AG04450 (cell line): ENCODE measurements at regions not wholly inside any gene's neighbourhood (a gene's known extent, or its start where the extent isn't known, plus 50 kb on each side); places are given as distances from the start of the nearest gene placed in this dataset.

Experiments
- CTCF ChIA-PET: fragments of 300-600, 350-600 bp; formaldehyde crosslinking; extraction: SDS; loops from one replicate; lab custom pipeline; 2022; ENCODE audit warnings: antibody characterized with exemption, inconsistent platforms; lab: Charles Lee
- POLR2A ChIA-PET: fragments of 350-600 bp; formaldehyde crosslinking; extraction: SDS; loops from one replicate; lab custom pipeline; 2021; ENCODE audit warnings: antibody characterized with exemption, inconsistent platforms; lab: Yijun Ruan, JAX
- DNase-seq: peaks from one replicate; pipeline ENCODE4 v3.0.0-alpha.2; 2011; ENCODE audit warnings: low read depth, low spot score
- H3K27ac ChIP-seq: one replicate; pipeline ENCODE4 v1.5.1; 2012; ENCODE audit warnings: low read depth, low read length, control low read depth
- H3K27me3 ChIP-seq: one replicate; pipeline ENCODE4 v1.6.0; 2012; ENCODE audit warnings: low read length; ENCODE audit not compliant: control insufficient read depth, insufficient read depth
- H3K4me3 ChIP-seq: 2 replicates; pipeline ENCODE4 v1.5.1; 2011; ENCODE audit warnings: mild to moderate bottlenecking, low read depth, low read length, control low read depth
- H3K9me3 ChIP-seq: 2 replicates; pipeline ENCODE4 v1.5.1; 2012; ENCODE audit warnings: low read length; ENCODE audit not compliant: control insufficient read depth, insufficient read depth
- CTCF ChIP-seq: IDR thresholded peaks from 2 replicates; pipeline ENCODE4 v1.5.1; 2011; ENCODE audit warnings: low read depth, low read length, control low read depth, inconsistent platforms

GRCh38 chrX:5265324-5265850 lies 963.3 kb downstream of the NLGN4X start:
- no peak overlapping the region for H3K4me3 ChIP-seq
- ChIA-PET CTCF (no interaction called here), POLR2A (no interaction called here)
- H3K27me3 ChIP-seq = no peaks in the 10 kb centered on the region
- DNase-seq = no peak
- peaks cover 9% of the 10 kb centered on the region; the same call in 1 of the 2 replicates for H3K9me3 ChIP-seq
- TF ChIP-seq CTCF = no peak
- H3K27ac ChIP-seq = no peak overlapping the region

- Histone ChIP-seq H3K4me3 (no peak overlapping the region), H3K27ac (no peak overlapping the region), H3K9me3 (no peaks in the 10 kb centered on the region), H3K27me3 (no peaks in the 10 kb centered on the region)
- ChIA-PET POLR2A (no interaction called here), CTCF (no interaction called here)
- no peak for TF ChIP-seq CTCF
- no peak for DNase-seq
Observed at GRCh38 chrX:5250106-5250505, 978.6 kb downstream of the NLGN4X start.

DNA sequence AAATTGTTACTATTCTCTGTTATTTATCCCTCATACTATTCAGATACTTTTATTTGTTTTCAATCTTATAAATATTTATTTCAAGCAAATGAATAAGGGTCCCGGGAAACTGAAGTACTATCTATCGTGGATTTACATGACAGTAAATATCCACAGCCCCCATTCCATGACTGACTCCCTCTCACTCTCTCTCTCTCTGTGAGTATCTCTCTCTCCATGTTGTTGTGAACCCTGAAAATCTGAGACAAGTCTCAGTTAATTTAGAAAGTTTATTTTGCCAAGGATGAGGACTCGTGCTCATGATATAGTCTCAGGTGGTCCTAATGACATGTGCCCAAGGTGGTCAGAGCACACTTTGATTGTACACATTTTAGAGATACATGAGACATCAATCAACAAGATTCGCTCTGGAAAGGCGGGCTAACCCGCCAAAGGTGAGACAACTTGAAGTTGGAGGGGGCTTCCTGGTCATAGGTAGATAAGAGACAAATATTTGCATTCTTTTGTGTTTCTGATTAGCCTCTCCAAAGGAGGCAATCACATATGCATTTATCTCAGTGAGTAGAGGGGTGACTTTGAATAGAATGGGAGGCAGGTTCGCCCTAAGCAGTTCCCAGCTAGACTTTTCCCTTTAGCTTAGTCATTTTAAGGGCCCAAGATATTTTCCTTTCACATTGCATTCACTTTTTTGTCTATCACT lies 986.4 kb downstream of the NLGN4X start:
- H3K27me3 ChIP-seq = no peaks in the 10 kb centered on the region
- POLR2A ChIA-PET = no interaction called here

DNA sequence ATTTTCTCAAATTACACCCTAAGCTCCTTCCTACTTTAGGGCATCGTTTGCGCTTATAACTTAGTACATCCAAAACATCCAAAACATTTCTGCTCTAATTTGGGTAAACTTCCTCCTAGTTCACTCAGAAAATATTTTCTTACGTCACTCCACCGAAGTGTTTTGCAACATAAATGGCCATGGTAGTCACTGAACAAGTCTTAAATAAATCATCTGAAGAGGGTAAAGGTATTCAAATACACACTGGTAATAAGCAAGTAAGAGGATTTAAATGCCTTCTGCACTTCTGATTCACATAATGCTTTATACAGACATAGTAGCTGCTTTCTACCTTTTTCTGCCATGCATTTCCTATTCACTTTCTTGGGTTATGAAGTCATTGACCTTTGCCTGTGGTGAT lies 991.9 kb downstream of the NLGN4X start:
- Histone ChIP-seq H3K9me3 (no peaks in the 10 kb centered on the region), H3K27me3 (no peaks in the 10 kb centered on the region), H3K4me3 (no peak overlapping the region), H3K27ac (no peak overlapping the region)
- no peak for TF ChIP-seq CTCF
- ChIA-PET POLR2A (no interaction called here), CTCF (no interaction called here)
- DNase-seq = no peak

More for the DNA sequence above, 986.4 kb downstream of the NLGN4X start:
- CTCF ChIA-PET = no interaction called here
- no peaks in the 10 kb centered on the region for H3K9me3 ChIP-seq
- no peak for DNase-seq
- H3K27ac ChIP-seq = no peak overlapping the region
- no peak overlapping the region for H3K4me3 ChIP-seq
- TF ChIP-seq CTCF = no peak

DNA sequence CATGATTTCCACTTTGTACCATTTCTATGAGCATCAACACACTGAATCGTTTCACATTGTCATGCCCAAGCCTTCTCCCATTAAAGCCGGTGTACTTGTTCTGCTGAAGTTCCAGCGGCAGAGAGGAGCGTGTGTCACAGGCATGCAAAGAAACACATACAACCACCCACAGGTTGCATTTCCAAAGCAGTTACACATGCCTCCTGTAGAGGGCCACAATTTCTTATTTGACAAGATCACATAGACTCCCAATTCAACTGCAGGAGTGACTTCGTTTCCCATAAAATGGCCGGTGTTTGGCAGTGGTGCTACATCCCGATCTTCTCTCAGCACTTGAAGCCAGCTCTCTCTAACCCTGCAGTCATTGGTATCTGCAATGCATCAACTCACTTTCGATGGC lies 992.6 kb downstream of the NLGN4X start:
- no peak for TF ChIP-seq CTCF
- CTCF ChIA-PET = no interaction called here

More for the DNA sequence above, 992.6 kb downstream of the NLGN4X start:
- H3K4me3 ChIP-seq = no peak overlapping the region
- POLR2A ChIA-PET = no interaction called here
- no peak for DNase-seq
- no peaks in the 10 kb centered on the region for H3K27me3 ChIP-seq
- H3K27ac ChIP-seq = no peak overlapping the region
- H3K9me3 ChIP-seq = no peaks in the 10 kb centered on the region
